ENCODE measurements at regions not wholly inside any gene's neighbourhood (a gene's known extent, or its start where the extent isn't known, plus 50 kb on each side); places are given as distances from the start of the nearest gene placed in this dataset.

- Histone ChIP-seq H2AFZ (replicated peaks; ENCODE audit: low read length, poor library complexity) (no peak overlapping the region), H4K8ac (ENCODE audit: low read depth in 2 of 2, low read length in 2 of 2) (no peak overlapping the region), H2BK20ac (ENCODE audit: low read depth, low read length) (no peak overlapping the region), H2AK5ac (ENCODE audit: low read depth, low read length) (no peak overlapping the region), H3K9me1 (ENCODE audit: insufficient read depth, low read length) (no peaks in the 10 kb centered on the region), H4K20me1 (ENCODE audit: insufficient read depth, low read length) (no peaks in the 10 kb centered on the region), H3K14ac (replicated peaks; ENCODE audit: low read depth, low read length) (no peak overlapping the region), H3K4ac (ENCODE audit: low read depth, low read length) (no peak overlapping the region), H3K4me1 (ENCODE audit: control insufficient read depth, insufficient read depth, low read length) (no peaks in the 10 kb centered on the region), H3K27me3 (ENCODE audit: control insufficient read depth, insufficient read depth, low read length) (peaks cover 11% of the 10 kb centered on the region), H2BK5ac (ENCODE audit: low read depth, low read length, poor library complexity, severe bottlenecking) (no peak overlapping the region), H3K23ac (ENCODE audit: low read depth, low read length) (no peak overlapping the region), H4K91ac (ENCODE audit: insufficient read depth, low read depth, low read length) (no peak overlapping the region), H2BK120ac (ENCODE audit: low read depth, low read length) (no peak overlapping the region), H3K4me3 (ENCODE audit: insufficient read depth, low read depth, low read length) (no peak overlapping the region), H2AK9ac (replicated peaks; ENCODE audit: low read depth, low read length, poor library complexity) (no peak overlapping the region), H3K79me1 (ENCODE audit: low read depth in 1 of 2, low read length in 2 of 2) (no peaks in the 10 kb centered on the region), H3K36me3 (ENCODE audit: control insufficient read depth, insufficient read depth, low read length) (no peaks in the 10 kb centered on the region), H3K56ac (ENCODE audit: extremely low read depth, insufficient read depth, low read length) (no peak overlapping the region), H3K27ac (ENCODE audit: insufficient read depth, low read length) (no peak overlapping the region), H3K9me3 (ENCODE audit: control insufficient read depth, insufficient read depth, low read length) (no peaks in the 10 kb centered on the region), H3K9ac (ENCODE audit: low read depth, low read length) (no peak overlapping the region), H4K5ac (ENCODE audit: low read depth, low read length) (no peak overlapping the region), H3K4me2 (ENCODE audit: low read depth, low read length) (no peak overlapping the region), H3K18ac (ENCODE audit: low read depth, low read length) (no peak overlapping the region), H2BK15ac (ENCODE audit: low read depth, low read length) (no peak overlapping the region)
- ChIA-PET POLR2A (ENCODE audit: unreplicated experiment) (no interaction called here), CTCF (no interaction called here)
- intact Hi-C loops (cut with micrococcal nuclease) (no loop called here), in situ Hi-C loops (cut with MboI; ENCODE audit: low sequenced_read_pairs) (no loop called here), dilution Hi-C loops (cut with HindIII; ENCODE audit: low sequenced_read_pairs, unreplicated experiment) (no loop called here)
- BruUV-seq (replicated peaks), result no TSS peak
- no CpG with 5 or more reads among the region's 3 CpGs for WGBS, 2 experiments (ENCODE audit: extremely low coverage in 2 of 2, insufficient read length in 1 of 2)
- TF ChIP-seq BHLHE40 (IDR thresholded peaks at IDR 0.05; ENCODE audit: low read depth, low read length) (no peak), CTCF (conservative IDR thresholded peaks at IDR 0.05; ENCODE audit: low read depth, low read length) (no peak), USF2 (IDR thresholded peaks at IDR 0.05; ENCODE audit: low read depth, low read length) (no peak), POLR2A (IDR thresholded peaks at IDR 0.05; ENCODE audit: low read depth, low read length) (no peak), RFX5 (IDR thresholded peaks at IDR 0.05; ENCODE audit: low read depth, low read length) (no peak), RCOR1 (IDR thresholded peaks at IDR 0.05; ENCODE audit: insufficient replicate concordance, low read length) (no peak), MXI1 (IDR thresholded peaks at IDR 0.05; ENCODE audit: borderline replicate concordance, low read depth, low read length) (no peak), NFE2L2 (IDR thresholded peaks at IDR 0.05; ENCODE audit: low read depth, low read length) (no peak), MAZ (IDR thresholded peaks at IDR 0.05; ENCODE audit: borderline replicate concordance, low read depth, low read length) (no peak), FOS (IDR thresholded peaks at IDR 0.05; ENCODE audit: low read depth, low read length) (no peak), RAD21 (IDR thresholded peaks at IDR 0.05; ENCODE audit: low read length) (no peak), CEBPB (IDR thresholded peaks at IDR 0.05; ENCODE audit: low read depth, low read length) (no peak), MAFK (IDR thresholded peaks at IDR 0.05; ENCODE audit: low read depth, low read length) (no peak), SMC3 (IDR thresholded peaks at IDR 0.05; ENCODE audit: low read depth, low read length) (no peak)
- DNase-seq, result no peak
- ATAC-seq (ENCODE audit: low read depth), result no peak
Observed at GRCh38 chr1:112776688-112777087, 61.6 kb upstream of the PPM1J start.

Measured in IMR-90 (cell line).